ENCODE measurements at regions not wholly inside any gene's neighbourhood (a gene's known extent, or its start where the extent isn't known, plus 50 kb on each side); places are given as distances from the start of the nearest gene placed in this dataset.
A peak's percentile ranks its signal among the peaks of the same experiment; 100 is the strongest.
"Not testable (repeated sequence)": the region's sequence is repeated elsewhere in the genome, so short reads cannot be mapped to it uniquely, and the experiment has no call there.

DNA sequence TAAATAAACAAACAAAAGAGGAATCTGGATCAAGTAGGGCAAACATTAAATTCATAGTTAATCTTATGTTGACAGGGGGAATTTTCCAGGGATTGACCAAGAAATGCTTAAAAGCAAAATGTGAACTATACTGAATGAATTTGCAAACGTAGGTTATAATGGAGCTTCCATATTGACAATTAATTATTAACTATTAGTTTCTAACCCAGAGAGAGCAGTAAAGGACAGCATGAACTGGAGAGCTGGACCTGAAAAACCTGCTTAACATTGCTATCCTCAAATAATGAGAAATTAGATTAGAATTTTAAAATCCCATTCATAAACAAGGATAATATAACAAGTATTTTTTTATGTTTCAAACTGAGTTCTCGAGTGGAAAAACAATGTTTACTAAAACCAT is 1089.6 kb downstream of the DNAJB9 start:
- Histone ChIP-seq H3K36me3 (no peaks in the 10 kb centered on the region), H3K27me3 (no peaks in the 10 kb centered on the region), H3K9me3 (no peaks in the 10 kb centered on the region), H3K4me1 (no peaks in the 10 kb centered on the region), H3K27ac (no peak overlapping the region), H3K4me3 (replicated peaks in 1 of 3) (no peak overlapping the region)
- no peak for TF ChIP-seq POLR2A (IDR thresholded peaks at IDR 0.05)
- no peak for TF ChIP-seq CTCF (IDR thresholded peaks at IDR 0.05)
- 74 to 81% methylated on average over 2 of the region's 2 CpGs for WGBS, 2 donors
- DNase-seq = no peak
- intact Hi-C loops (cut with DNase I) = no loop called here

DNA sequence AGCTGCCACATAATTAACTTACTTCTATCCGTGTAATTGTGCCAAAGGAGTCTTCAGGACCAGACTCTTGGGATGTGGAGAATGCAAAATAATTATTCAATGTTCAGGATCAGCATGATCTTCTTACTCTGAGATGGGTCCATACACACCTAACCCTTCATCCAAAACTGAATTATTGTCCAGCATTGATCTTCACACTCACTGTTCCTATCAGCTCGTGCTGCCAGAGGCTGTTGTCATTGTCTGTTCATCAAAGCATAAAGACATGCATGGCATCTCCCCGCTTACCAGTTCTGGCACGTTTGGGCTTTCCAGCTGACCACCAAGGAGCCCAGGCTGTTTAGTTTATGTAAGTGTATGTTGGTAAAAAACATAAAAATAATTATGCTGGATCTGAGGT is 1090.7 kb downstream of the DNAJB9 start:
- WGBS, 2 donors = 47 to 48% methylated on average over 4 of the region's 4 CpGs
- Histone ChIP-seq H3K9me3 (no peaks in the 10 kb centered on the region), H3K36me3 (no peaks in the 10 kb centered on the region), H3K4me3 (replicated peaks in 1 of 3) (no peak overlapping the region), H3K27me3 (no peaks in the 10 kb centered on the region), H3K27ac (no peak overlapping the region), H3K4me1 (no peaks in the 10 kb centered on the region)
- no peak for TF ChIP-seq CTCF (IDR thresholded peaks at IDR 0.05)
- TF ChIP-seq POLR2A (IDR thresholded peaks at IDR 0.05) = no peak
- DNase-seq = peak in 1 of 2 donors; percentile 22
- intact Hi-C loops (cut with DNase I) = no loop called here

DNA sequence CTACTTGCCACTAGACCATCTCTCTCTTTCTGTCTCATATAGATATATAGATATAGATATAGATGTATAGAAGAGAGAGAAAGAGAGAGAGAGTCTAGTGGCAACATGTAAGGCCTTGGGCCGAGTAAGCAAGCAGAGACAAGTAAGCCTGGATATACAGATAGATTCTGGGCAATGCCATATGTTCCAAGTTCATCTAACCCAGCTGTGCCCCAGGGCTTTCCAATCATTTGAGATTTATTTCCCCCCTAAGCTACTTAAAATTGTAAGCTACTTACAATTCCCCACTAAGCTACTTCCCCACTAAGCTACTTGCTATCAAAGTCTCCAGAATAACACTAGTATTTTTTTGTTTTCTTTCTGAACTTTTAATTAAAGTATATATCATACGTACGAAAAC is 1094.1 kb downstream of the DNAJB9 start:
- Histone ChIP-seq H3K4me1 (no peaks in the 10 kb centered on the region), H3K36me3 (no peaks in the 10 kb centered on the region), H3K27ac (no peak overlapping the region), H3K27me3 (no peaks in the 10 kb centered on the region), H3K4me3 (replicated peaks in 1 of 3) (no peak overlapping the region), H3K9me3 (no peaks in the 10 kb centered on the region)
- DNase-seq = no peak
- 93 to 97% methylated on average over 3 of the region's 3 CpGs for WGBS, 2 donors
- intact Hi-C loops (cut with DNase I) = no loop called here
- TF ChIP-seq CTCF (IDR thresholded peaks at IDR 0.05) (no peak), POLR2A (IDR thresholded peaks at IDR 0.05) (no peak)

GRCh38 chr7:109687269-109687668 is 1117.6 kb downstream of the DNAJB9 start:
- H3K36me3 ChIP-seq; H3K27me3 ChIP-seq; H3K9me3 ChIP-seq; H3K27ac ChIP-seq; H3K4me1 ChIP-seq; H3K4me3 ChIP-seq (replicated peaks in 1 of 3); DNase-seq; intact Hi-C loops (cut with DNase I): not testable (repeated sequence)
- WGBS, 2 donors = 89 to 94% methylated on average over 2 of the region's 2 CpGs

GRCh38 chr7:109692613-109693012 is 1122.9 kb downstream of the DNAJB9 start:
- H3K4me3 ChIP-seq (replicated peaks in 1 of 3); DNase-seq; intact Hi-C loops (cut with DNase I); H3K27ac ChIP-seq; H3K9me3 ChIP-seq; H3K4me1 ChIP-seq; H3K36me3 ChIP-seq; H3K27me3 ChIP-seq: not testable (repeated sequence)
- 74 to 89% methylated on average over 2 to 4 of the region's 4 CpGs for WGBS, 2 donors

GRCh38 chr7:109694149-109695071 is 1124.7 kb downstream of the DNAJB9 start:
- WGBS, 2 donors = 62 to 79% methylated on average over 4 of the region's 4 CpGs
- Histone ChIP-seq H3K4me1 (no peaks in the 10 kb centered on the region), H3K36me3 (no peaks in the 10 kb centered on the region), H3K27me3 (no peaks in the 10 kb centered on the region), H3K4me3 (replicated peaks in 1 of 3) (no peak overlapping the region), H3K9me3 (no peaks in the 10 kb centered on the region), H3K27ac (no peak overlapping the region)
- no peak for TF ChIP-seq POLR2A (IDR thresholded peaks at IDR 0.05)
- no peak for TF ChIP-seq CTCF (IDR thresholded peaks at IDR 0.05)
- DNase-seq = no peak
- intact Hi-C loops (cut with DNase I) = no loop called here

Data from thyroid gland (tissue), 4 donors.